ENCODE measurements at regions not wholly inside any gene's neighbourhood (a gene's known extent, or its start where the extent isn't known, plus 50 kb on each side); places are given as distances from the start of the nearest gene placed in this dataset.

- WGBS, 2 donors, result 76 to 84% methylated on average over 5 of the region's 5 CpGs
- H3K4me1 ChIP-seq (ENCODE audit: control insufficient read depth in 5 of 5, insufficient read depth in 5 of 5, low read length in 5 of 5), result no peaks in the 10 kb centered on the region
- DNase-seq (no peak), ATAC-seq (ENCODE audit: insufficient read depth, low FRiP score) (no peak)
- no peaks in the 10 kb centered on the region for H3K27me3 ChIP-seq (ENCODE audit: control insufficient read depth in 3 of 3, insufficient read depth in 3 of 3, low read length in 2 of 3)
- H3K4me3 ChIP-seq, result no peak overlapping the region
- peaks cover 0 to 4% (median 0%) of the 10 kb centered on the region in 4 donors for H3K9me3 ChIP-seq (ENCODE audit: control insufficient read depth in 4 of 4, insufficient read depth in 3 of 4, low read length in 3 of 4)
- H3K9ac ChIP-seq (ENCODE audit: insufficient read depth in 1 of 2, low read length in 2 of 2), result no peak overlapping the region
- TF ChIP-seq CTCF (IDR thresholded peaks at IDR 0.05; ENCODE audit: control extremely low read depth, extremely low read depth), result no peak
- no peak overlapping the region for H3K27ac ChIP-seq (ENCODE audit: low read depth in 1 of 2, low read length in 1 of 2)
- H3K36me3 ChIP-seq (ENCODE audit: control insufficient read depth in 4 of 4, insufficient read depth in 4 of 4, low read length in 4 of 4), result no peaks in the 10 kb centered on the region
Measured at GRCh38 chr13:108031865-108032264, 183.5 kb downstream of the LIG4 start.

GRCh38 chr13:108030769-108031168 lies 184.6 kb downstream of the LIG4 start:
- Histone ChIP-seq H3K9ac (ENCODE audit: insufficient read depth in 1 of 2, low read length in 2 of 2) (no peak overlapping the region), H3K27me3 (ENCODE audit: control insufficient read depth in 3 of 3, insufficient read depth in 3 of 3, low read length in 2 of 3) (no peaks in the 10 kb centered on the region), H3K4me1 (ENCODE audit: control insufficient read depth in 5 of 5, insufficient read depth in 5 of 5, low read length in 5 of 5) (no peaks in the 10 kb centered on the region), H3K27ac (ENCODE audit: low read depth in 1 of 2, low read length in 1 of 2) (no peak overlapping the region), H3K36me3 (ENCODE audit: control insufficient read depth in 4 of 4, insufficient read depth in 4 of 4, low read length in 4 of 4) (no peaks in the 10 kb centered on the region), H3K9me3 (ENCODE audit: control insufficient read depth in 4 of 4, insufficient read depth in 3 of 4, low read length in 3 of 4) (peaks cover 0 to 4% (median 0%) of the 10 kb centered on the region in 4 donors), H3K4me3 (no peak overlapping the region)
- TF ChIP-seq CTCF (IDR thresholded peaks at IDR 0.05; ENCODE audit: control extremely low read depth, extremely low read depth), result no peak
- WGBS, 2 donors, result 20 to 60% methylated on average over 1 of the region's 1 CpG
- ATAC-seq (ENCODE audit: insufficient read depth, low FRiP score) (no peak), DNase-seq (no peak)

GRCh38 chr13:108026680-108027410 lies 188.5 kb downstream of the LIG4 start:
- no peak for ATAC-seq (ENCODE audit: insufficient read depth, low FRiP score)
- Histone ChIP-seq H3K27ac (ENCODE audit: low read depth in 1 of 2, low read length in 1 of 2) (no peak overlapping the region), H3K4me1 (ENCODE audit: control insufficient read depth in 5 of 5, insufficient read depth in 5 of 5, low read length in 5 of 5) (no peaks in the 10 kb centered on the region), H3K27me3 (ENCODE audit: control insufficient read depth in 3 of 3, insufficient read depth in 3 of 3, low read length in 2 of 3) (no peaks in the 10 kb centered on the region), H3K9me3 (ENCODE audit: control insufficient read depth in 4 of 4, insufficient read depth in 3 of 4, low read length in 3 of 4) (peaks cover 0 to 4% (median 0%) of the 10 kb centered on the region in 4 donors), H3K4me3 (no peak overlapping the region), H3K9ac (ENCODE audit: insufficient read depth in 1 of 2, low read length in 2 of 2) (no peak overlapping the region), H3K36me3 (ENCODE audit: control insufficient read depth in 4 of 4, insufficient read depth in 4 of 4, low read length in 4 of 4) (no peaks in the 10 kb centered on the region)
- TF ChIP-seq CTCF (IDR thresholded peaks at IDR 0.05; ENCODE audit: control extremely low read depth, extremely low read depth), result no peak
- 74 to 77% methylated on average over 3 of the region's 3 CpGs for WGBS, 2 donors
- no peak for DNase-seq

All from lung (tissue), 11 donors.